PC-9 (cell line): ENCODE measurements at regions not wholly inside any gene's neighbourhood (a gene's known extent, or its start where the extent isn't known, plus 50 kb on each side); places are given as distances from the start of the nearest gene placed in this dataset.

Experiments
- EZH2 ChIP-seq: fragments of 200-600 bp; sonication (generic); IDR thresholded peaks from 2 replicates; pipeline ENCODE4 v1.8.0; 2017; ENCODE audit warnings: antibody characterized with exemption, low read depth
- TF ChIP-seq, protein P1 (sequence below): fragments of 200-600 bp; sonication (generic); conservative IDR thresholded peaks from 2 replicates; pipeline ENCODE4 v1.6.1; 2017; ENCODE audit warnings: mixed run types, antibody characterized with exemption, mild to moderate bottlenecking, moderate library complexity

DNA sequence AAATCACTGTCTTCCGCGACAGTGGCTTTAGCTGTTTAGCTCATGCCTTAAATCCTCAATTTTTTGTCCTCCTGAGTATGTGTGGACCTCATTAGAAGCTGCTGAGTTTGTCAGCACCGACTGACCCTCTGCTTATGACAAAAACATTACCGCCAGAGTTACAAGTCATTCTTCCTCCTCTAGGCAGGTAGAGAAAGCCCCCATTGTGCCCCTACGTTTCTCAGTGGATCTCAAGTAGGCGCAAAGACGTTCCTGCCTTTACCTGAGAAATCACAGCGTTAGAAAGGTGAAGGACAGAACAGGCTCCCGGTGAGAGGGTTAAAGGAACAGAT, 227.3 kb upstream of the PDE10A start:
- TF ChIP-seq, protein P1, sequence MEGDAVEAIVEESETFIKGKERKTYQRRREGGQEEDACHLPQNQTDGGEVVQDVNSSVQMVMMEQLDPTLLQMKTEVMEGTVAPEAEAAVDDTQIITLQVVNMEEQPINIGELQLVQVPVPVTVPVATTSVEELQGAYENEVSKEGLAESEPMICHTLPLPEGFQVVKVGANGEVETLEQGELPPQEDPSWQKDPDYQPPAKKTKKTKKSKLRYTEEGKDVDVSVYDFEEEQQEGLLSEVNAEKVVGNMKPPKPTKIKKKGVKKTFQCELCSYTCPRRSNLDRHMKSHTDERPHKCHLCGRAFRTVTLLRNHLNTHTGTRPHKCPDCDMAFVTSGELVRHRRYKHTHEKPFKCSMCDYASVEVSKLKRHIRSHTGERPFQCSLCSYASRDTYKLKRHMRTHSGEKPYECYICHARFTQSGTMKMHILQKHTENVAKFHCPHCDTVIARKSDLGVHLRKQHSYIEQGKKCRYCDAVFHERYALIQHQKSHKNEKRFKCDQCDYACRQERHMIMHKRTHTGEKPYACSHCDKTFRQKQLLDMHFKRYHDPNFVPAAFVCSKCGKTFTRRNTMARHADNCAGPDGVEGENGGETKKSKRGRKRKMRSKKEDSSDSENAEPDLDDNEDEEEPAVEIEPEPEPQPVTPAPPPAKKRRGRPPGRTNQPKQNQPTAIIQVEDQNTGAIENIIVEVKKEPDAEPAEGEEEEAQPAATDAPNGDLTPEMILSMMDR, result no peak; the same call in 1 of the 2 replicates
- no peak for TF ChIP-seq EZH2
